ENCODE measurements at regions not wholly inside any gene's neighbourhood (a gene's known extent, or its start where the extent isn't known, plus 50 kb on each side); places are given as distances from the start of the nearest gene placed in this dataset.

DNA sequence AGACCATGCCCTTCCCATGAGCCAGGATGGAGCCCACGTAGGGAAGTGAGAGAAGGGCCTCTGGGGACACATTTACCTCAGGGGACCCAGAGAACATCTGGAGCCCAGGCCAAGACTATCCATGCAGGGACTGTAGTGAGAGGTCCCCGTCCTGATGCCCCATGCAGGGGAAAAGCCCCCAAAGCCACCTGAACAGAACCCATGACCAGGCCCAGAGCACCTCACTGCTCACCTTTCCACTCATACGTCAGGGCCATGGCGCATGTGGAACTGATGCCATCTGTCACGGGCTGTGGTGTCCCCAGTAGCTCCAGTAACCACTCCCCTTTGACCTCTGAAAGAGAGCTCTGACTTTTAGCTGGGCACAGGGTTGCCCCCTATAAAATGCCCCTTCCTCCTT, 106.5 kb upstream of the TEX51 start:
- H3K4me3 ChIP-seq = no peak overlapping the region
- H3K27ac ChIP-seq (ENCODE audit: low read depth in 1 of 2, low read length in 1 of 2) = no peak overlapping the region
- no peaks in the 10 kb centered on the region for H3K36me3 ChIP-seq (ENCODE audit: control insufficient read depth in 4 of 4, insufficient read depth in 4 of 4, low read length in 4 of 4)
- H3K27me3 ChIP-seq (ENCODE audit: control insufficient read depth in 3 of 3, insufficient read depth in 3 of 3, low read length in 2 of 3) = peaks cover 0 to 4% (median 0%) of the 10 kb centered on the region in 3 donors
- H3K4me1 ChIP-seq (ENCODE audit: control insufficient read depth in 5 of 5, insufficient read depth in 5 of 5, low read length in 5 of 5) = no peaks in the 10 kb centered on the region
- H3K9ac ChIP-seq (ENCODE audit: insufficient read depth in 1 of 2, low read length in 2 of 2) = no peak overlapping the region
- 82 to 87% methylated on average over 5 of the region's 5 CpGs for WGBS, 2 donors
- H3K9me3 ChIP-seq (ENCODE audit: control insufficient read depth in 4 of 4, insufficient read depth in 3 of 4, low read length in 3 of 4) = peaks cover 0 to 5% (median 0%) of the 10 kb centered on the region in 4 donors
- no peak for TF ChIP-seq CTCF (IDR thresholded peaks at IDR 0.05; ENCODE audit: control extremely low read depth, extremely low read depth)
- ATAC-seq (ENCODE audit: insufficient read depth, low FRiP score) (no peak), DNase-seq (no peak)

DNA sequence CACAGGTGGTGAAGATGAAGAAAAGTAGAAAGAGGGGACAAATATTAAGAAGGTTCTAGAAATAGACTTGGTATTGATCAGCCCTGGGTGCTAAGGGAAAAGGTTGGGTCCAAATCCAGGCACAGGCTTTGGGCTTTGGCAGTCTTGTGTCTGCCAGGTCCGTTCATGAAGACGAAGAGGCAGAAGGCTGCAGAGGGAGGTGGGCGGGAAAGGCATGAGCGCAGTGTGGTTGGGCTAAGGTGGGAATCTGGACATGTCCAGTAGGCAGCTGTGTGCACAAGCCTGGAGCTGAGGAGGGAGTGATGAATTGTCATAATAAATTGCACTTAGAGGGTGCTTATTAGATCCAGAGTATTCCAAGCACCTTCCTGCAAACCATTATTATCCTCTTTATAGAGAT, 105.7 kb upstream of the TEX51 start:
- DNase-seq (no peak), ATAC-seq (ENCODE audit: insufficient read depth, low FRiP score) (no peak)
- Histone ChIP-seq H3K4me1 (ENCODE audit: control insufficient read depth in 5 of 5, insufficient read depth in 5 of 5, low read length in 5 of 5) (no peaks in the 10 kb centered on the region), H3K27ac (ENCODE audit: low read depth in 1 of 2, low read length in 1 of 2) (no peak overlapping the region), H3K4me3 (no peak overlapping the region), H3K9ac (ENCODE audit: insufficient read depth in 1 of 2, low read length in 2 of 2) (no peak overlapping the region), H3K27me3 (ENCODE audit: control insufficient read depth in 3 of 3, insufficient read depth in 3 of 3, low read length in 2 of 3) (peaks cover 0 to 4% (median 0%) of the 10 kb centered on the region in 3 donors), H3K9me3 (ENCODE audit: control insufficient read depth in 4 of 4, insufficient read depth in 3 of 4, low read length in 3 of 4) (peaks cover 0 to 7% (median 0%) of the 10 kb centered on the region in 4 donors), H3K36me3 (ENCODE audit: control insufficient read depth in 4 of 4, insufficient read depth in 4 of 4, low read length in 4 of 4) (no peaks in the 10 kb centered on the region)
- WGBS, 2 donors = 86 to 90% methylated on average over 4 of the region's 4 CpGs
- TF ChIP-seq CTCF (IDR thresholded peaks at IDR 0.05; ENCODE audit: control extremely low read depth, extremely low read depth) = no peak

DNA sequence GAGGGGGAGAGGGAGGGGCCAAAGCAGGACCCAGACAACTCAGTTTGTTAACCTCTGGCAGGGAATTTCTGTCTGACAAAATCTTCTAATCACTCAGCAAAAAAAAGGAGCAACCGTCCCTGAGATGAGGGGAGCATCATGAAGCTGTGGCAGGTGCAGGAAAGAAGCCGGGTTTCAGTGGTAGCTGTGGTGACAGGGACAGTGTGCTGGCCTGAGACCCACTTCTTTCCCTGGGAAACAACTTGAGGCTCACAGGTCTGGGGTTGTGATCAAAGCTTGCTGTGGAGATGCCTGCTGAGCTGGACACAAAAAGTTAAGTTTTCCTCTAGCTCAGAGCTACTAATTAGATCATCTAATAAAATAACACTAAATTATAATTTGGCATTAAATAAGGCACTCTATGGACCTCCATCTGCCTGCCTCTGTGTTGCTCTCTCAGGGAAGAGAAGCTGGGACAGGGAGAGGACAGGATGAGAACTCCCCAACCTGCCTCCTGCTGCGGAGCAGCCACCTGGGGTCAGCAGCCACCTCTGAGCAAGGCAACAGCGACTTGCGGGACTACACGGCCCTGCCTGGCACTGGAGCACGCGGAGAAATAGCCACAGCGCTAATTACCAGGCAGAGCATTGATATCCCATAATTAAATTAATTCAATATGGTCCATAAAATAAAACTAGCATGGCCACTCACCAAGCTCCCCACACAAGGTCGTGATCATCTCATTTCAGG, 104.6 kb upstream of the TEX51 start:
- H3K9ac ChIP-seq (ENCODE audit: insufficient read depth in 1 of 2, low read length in 2 of 2) = no peak overlapping the region
- DNase-seq (no peak), ATAC-seq (ENCODE audit: insufficient read depth, low FRiP score) (no peak)
- H3K27ac ChIP-seq (ENCODE audit: low read depth in 1 of 2, low read length in 1 of 2) = no peak overlapping the region
- H3K36me3 ChIP-seq (ENCODE audit: control insufficient read depth in 4 of 4, insufficient read depth in 4 of 4, low read length in 4 of 4) = no peaks in the 10 kb centered on the region
- H3K27me3 ChIP-seq (ENCODE audit: control insufficient read depth in 3 of 3, insufficient read depth in 3 of 3, low read length in 2 of 3) = no peaks in the 10 kb centered on the region
- 48 to 61% methylated on average over 10 of the region's 10 CpGs for WGBS, 2 donors
- no peak overlapping the region for H3K4me3 ChIP-seq
- H3K4me1 ChIP-seq (ENCODE audit: control insufficient read depth in 5 of 5, insufficient read depth in 5 of 5, low read length in 5 of 5) = no peaks in the 10 kb centered on the region
- peaks cover 0 to 8% (median 0%) of the 10 kb centered on the region in 4 donors for H3K9me3 ChIP-seq (ENCODE audit: control insufficient read depth in 4 of 4, insufficient read depth in 3 of 4, low read length in 3 of 4)
- TF ChIP-seq CTCF (IDR thresholded peaks at IDR 0.05; ENCODE audit: control extremely low read depth, extremely low read depth) = no peak

- Histone ChIP-seq H3K36me3 (ENCODE audit: control insufficient read depth in 4 of 4, insufficient read depth in 4 of 4, low read length in 4 of 4) (no peaks in the 10 kb centered on the region), H3K9ac (ENCODE audit: insufficient read depth in 1 of 2, low read length in 2 of 2) (no peak overlapping the region), H3K9me3 (ENCODE audit: control insufficient read depth in 4 of 4, insufficient read depth in 3 of 4, low read length in 3 of 4) (peaks cover 0 to 8% (median 0%) of the 10 kb centered on the region in 4 donors), H3K27ac (ENCODE audit: low read depth in 1 of 2, low read length in 1 of 2) (no peak overlapping the region), H3K27me3 (ENCODE audit: control insufficient read depth in 3 of 3, insufficient read depth in 3 of 3, low read length in 2 of 3) (no peaks in the 10 kb centered on the region), H3K4me1 (ENCODE audit: control insufficient read depth in 5 of 5, insufficient read depth in 5 of 5, low read length in 5 of 5) (no peaks in the 10 kb centered on the region), H3K4me3 (no peak overlapping the region)
- DNase-seq (no peak), ATAC-seq (ENCODE audit: insufficient read depth, low FRiP score) (no peak)
- 81 to 86% methylated on average over 8 of the region's 8 CpGs for WGBS, 2 donors
- no peak for TF ChIP-seq CTCF (IDR thresholded peaks at IDR 0.05; ENCODE audit: control extremely low read depth, extremely low read depth)
These were observed 103.0 kb upstream of the TEX51 start for GRCh38 chr2:126795656-126796055.

All from lung (tissue), 11 donors.